NCI-H82 (cell line): ENCODE measurements at regions not wholly inside any gene's neighbourhood (a gene's known extent, or its start where the extent isn't known, plus 50 kb on each side); places are given as distances from the start of the nearest gene placed in this dataset.
A peak's percentile ranks its signal among the peaks of the same experiment; 100 is the strongest.

Experiments
- DNase-seq: peaks from one replicate; lab custom pipeline; 2025; lab: John Stamatoyannopoulos, UW

- peak; percentile 13 for DNase-seq
Observed at GRCh38 chr2:13876491-13877037, 756.0 kb upstream of the LRATD1 start.

GRCh38 chr2:13877571-13877970, 754.9 kb upstream of the LRATD1 start:
- DNase-seq = no peak

- DNase-seq = peak; percentile 16
Observed at GRCh38 chr2:13884291-13884976, 748.1 kb upstream of the LRATD1 start.

GRCh38 chr2:13901526-13901925, 731.0 kb upstream of the LRATD1 start:
- DNase-seq = no peak

- no peak for DNase-seq
Observed at GRCh38 chr2:13905831-13906230, 726.7 kb upstream of the LRATD1 start.

GRCh38 chr2:13916066-13916465, 716.5 kb upstream of the LRATD1 start:
- DNase-seq = peak; percentile 11

- peak; percentile 38 for DNase-seq
Observed at GRCh38 chr2:13917958-13918357, 714.6 kb upstream of the LRATD1 start.

- no peak for DNase-seq
Observed at GRCh38 chr2:13919981-13920382, 712.5 kb upstream of the LRATD1 start.

GRCh38 chr2:13921245-13921644, 711.3 kb upstream of the LRATD1 start:
- no peak for DNase-seq

GRCh38 chr2:13923823-13924222, 708.7 kb upstream of the LRATD1 start:
- no peak for DNase-seq

GRCh38 chr2:13942111-13942510, 690.4 kb upstream of the LRATD1 start:
- DNase-seq = no peak

GRCh38 chr2:13950761-13951160, 681.8 kb upstream of the LRATD1 start:
- no peak for DNase-seq

GRCh38 chr2:13968811-13969210, 663.7 kb upstream of the LRATD1 start:
- DNase-seq = no peak

- DNase-seq = no peak
Observed at GRCh38 chr2:13986119-13986720, 646.3 kb upstream of the LRATD1 start.

- no peak for DNase-seq
Observed at GRCh38 chr2:13996527-13996926, 636.0 kb upstream of the LRATD1 start.

GRCh38 chr2:14011190-14011589, 621.3 kb upstream of the LRATD1 start:
- DNase-seq = no peak

GRCh38 chr2:14015113-14015630, 617.3 kb upstream of the LRATD1 start:
- DNase-seq = no peak

- no peak for DNase-seq
Observed at GRCh38 chr2:14016289-14016955, 616.1 kb upstream of the LRATD1 start.

- no peak for DNase-seq
Observed at GRCh38 chr2:14018620-14019019, 613.9 kb upstream of the LRATD1 start.

GRCh38 chr2:14023558-14023957, 609.0 kb upstream of the LRATD1 start:
- no peak for DNase-seq

GRCh38 chr2:14039134-14039533, 593.4 kb upstream of the LRATD1 start:
- no peak for DNase-seq

- no peak for DNase-seq
Observed at GRCh38 chr2:14047491-14047890, 585.0 kb upstream of the LRATD1 start.

- DNase-seq = no peak
Observed at GRCh38 chr2:14051401-14051800, 581.1 kb upstream of the LRATD1 start.
